ENCODE measurements at regions not wholly inside any gene's neighbourhood (a gene's known extent, or its start where the extent isn't known, plus 50 kb on each side); places are given as distances from the start of the nearest gene placed in this dataset.

DNA sequence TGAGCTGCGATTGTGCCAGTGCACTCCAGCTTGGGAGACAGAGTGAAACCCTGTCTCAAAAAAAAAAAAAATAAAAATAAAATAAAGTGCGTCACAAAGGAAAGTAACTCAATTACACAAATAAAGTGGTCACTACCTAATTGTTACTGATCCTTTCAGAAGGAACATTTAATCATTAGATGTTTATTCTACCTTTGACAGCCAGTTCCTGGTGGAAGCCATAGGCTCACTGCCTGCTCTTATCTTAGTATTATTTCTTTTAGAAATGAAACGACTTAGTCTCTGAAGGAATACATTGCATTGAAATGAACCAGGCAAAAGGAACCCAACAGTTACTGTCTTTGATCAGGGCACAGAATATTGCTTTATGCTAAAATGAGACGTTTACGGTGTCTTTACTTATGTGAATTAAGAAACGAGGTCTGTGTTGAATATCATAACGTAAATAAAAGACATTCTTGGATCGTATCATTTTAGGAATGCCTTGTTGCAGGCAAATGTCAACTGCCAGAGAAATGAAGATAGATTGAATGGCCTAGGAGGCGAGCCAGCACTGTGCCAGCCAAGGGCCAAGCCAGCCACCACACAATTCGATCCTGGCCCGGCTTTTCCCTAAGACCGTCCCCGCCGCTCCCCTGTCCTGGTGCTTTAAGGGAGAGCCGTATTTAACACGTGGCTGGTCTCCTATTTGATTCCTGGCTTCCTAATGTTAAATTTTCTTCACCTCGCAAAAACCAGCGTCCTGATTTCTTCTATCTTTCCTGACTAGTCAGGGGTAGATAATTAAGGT is 136.7 kb upstream of the GMDS start:
- Histone ChIP-seq H3K27ac (no peak overlapping the region), H3K36me3 (ENCODE audit: insufficient read depth in 1 of 2, low read depth in 1 of 2) (no peaks in the 10 kb centered on the region), H3K4me1 (peaks cover 5% of the 10 kb centered on the region), H3K4me3 (peak overlapping the region; percentile 5), H3K27me3 (ENCODE audit: insufficient read depth in 3 of 3, low read length in 2 of 3) (no peaks in the 10 kb centered on the region), H3K9me3 (no peaks in the 10 kb centered on the region)
- intact Hi-C loops (cut with DNase I) = no loop called here
- TF ChIP-seq, protein P1, sequence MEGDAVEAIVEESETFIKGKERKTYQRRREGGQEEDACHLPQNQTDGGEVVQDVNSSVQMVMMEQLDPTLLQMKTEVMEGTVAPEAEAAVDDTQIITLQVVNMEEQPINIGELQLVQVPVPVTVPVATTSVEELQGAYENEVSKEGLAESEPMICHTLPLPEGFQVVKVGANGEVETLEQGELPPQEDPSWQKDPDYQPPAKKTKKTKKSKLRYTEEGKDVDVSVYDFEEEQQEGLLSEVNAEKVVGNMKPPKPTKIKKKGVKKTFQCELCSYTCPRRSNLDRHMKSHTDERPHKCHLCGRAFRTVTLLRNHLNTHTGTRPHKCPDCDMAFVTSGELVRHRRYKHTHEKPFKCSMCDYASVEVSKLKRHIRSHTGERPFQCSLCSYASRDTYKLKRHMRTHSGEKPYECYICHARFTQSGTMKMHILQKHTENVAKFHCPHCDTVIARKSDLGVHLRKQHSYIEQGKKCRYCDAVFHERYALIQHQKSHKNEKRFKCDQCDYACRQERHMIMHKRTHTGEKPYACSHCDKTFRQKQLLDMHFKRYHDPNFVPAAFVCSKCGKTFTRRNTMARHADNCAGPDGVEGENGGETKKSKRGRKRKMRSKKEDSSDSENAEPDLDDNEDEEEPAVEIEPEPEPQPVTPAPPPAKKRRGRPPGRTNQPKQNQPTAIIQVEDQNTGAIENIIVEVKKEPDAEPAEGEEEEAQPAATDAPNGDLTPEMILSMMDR (IDR thresholded peaks at IDR 0.05) = no peak
- ATAC-seq (peak; percentile 59 to 76 (median 64)), DNase-seq (no peak)
- 36 to 50% (median 37%) methylated on average over 18 of the region's 18 CpGs for whole genome bisulfite sequencing, 3 donors

DNA sequence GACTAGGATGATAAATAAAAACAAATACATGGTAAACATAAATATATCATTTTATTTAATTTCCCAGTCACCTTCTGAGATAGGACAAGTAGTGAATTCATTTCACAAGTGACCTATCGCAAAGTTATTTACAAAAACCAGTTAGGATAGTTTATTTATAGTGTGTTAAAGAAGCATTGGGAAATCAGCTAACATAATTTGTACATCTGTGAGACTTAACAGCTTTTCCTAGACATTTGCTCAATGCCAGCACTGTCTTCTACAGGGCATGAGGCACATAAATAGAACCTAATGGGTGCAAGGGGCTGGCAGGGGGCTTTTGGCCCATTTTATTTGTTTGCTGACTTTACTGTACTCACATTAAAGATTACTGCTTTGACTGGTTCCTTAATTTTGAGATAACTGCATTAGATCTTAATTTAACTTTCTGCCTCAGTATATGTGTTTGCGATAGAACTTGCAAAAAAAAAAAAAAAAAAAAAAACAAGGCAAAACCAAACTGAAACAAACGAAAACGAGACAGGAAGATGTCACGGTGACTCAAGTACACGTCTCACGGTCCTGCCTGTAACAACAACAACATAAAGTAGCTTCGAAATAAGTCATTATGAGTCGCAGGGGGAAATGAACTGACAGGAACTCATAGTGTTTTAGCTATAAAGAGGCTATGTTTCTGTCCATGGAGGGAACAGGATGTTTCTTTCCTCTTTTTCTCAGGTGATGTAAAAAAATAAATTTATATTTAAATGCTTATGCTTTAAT is 133.7 kb upstream of the GMDS start:
- Histone ChIP-seq H3K9me3 (no peaks in the 10 kb centered on the region), H3K4me1 (peaks cover 5% of the 10 kb centered on the region), H3K27ac (no peak overlapping the region), H3K27me3 (ENCODE audit: insufficient read depth in 3 of 3, low read length in 2 of 3) (no peaks in the 10 kb centered on the region), H3K4me3 (no peak overlapping the region), H3K36me3 (ENCODE audit: insufficient read depth in 1 of 2, low read depth in 1 of 2) (no peaks in the 10 kb centered on the region)
- 70 to 78% (median 73%) methylated on average over 9 of the region's 9 CpGs for WGBS, 3 donors
- ATAC-seq (no peak), DNase-seq (no peak)
- intact Hi-C loops (cut with DNase I) = no loop called here
- TF ChIP-seq, protein P1 (IDR thresholded peaks at IDR 0.05) = no peak

DNA sequence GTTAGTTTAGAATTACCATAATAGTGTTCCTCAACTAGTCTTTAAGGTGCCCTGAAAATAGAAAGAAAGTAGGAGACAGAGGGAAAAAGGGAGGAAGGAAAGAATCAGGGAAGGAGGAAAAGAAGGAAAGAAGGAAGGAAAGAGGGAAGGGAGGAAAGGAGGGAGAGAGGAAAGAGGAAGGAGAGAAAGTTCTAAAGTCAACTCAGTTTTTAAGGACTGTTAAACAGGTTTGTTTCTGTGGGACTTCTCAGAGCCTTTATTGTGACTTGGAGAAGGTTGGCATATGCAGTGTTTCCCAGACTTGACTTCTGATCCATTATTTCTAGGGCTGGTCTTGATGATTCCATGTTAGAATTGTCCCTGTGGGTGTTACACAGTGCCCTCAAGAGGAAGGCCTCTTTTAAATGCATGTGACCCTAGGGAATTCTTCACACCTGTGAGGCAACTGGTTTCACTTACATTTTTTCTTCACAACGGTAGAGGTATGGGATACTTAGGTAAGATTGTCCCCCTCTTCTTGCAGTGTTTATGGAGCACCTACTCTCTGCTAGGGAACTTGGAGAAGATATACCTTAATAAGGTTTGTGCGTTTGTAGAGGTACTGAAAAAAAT is 132.7 kb upstream of the GMDS start:
- Histone ChIP-seq H3K9me3 (no peaks in the 10 kb centered on the region), H3K27me3 (ENCODE audit: insufficient read depth in 3 of 3, low read length in 2 of 3) (no peaks in the 10 kb centered on the region), H3K36me3 (ENCODE audit: insufficient read depth in 1 of 2, low read depth in 1 of 2) (no peaks in the 10 kb centered on the region), H3K4me1 (peaks cover 5% of the 10 kb centered on the region), H3K27ac (no peak overlapping the region), H3K4me3 (no peak overlapping the region)
- intact Hi-C loops (cut with DNase I) = no loop called here
- no peak for ATAC-seq
- WGBS, 3 donors = 54 to 57% (median 55%) methylated on average over 2 of the region's 2 CpGs
- no peak for DNase-seq
- TF ChIP-seq, protein P1 (IDR thresholded peaks at IDR 0.05) = no peak

DNA sequence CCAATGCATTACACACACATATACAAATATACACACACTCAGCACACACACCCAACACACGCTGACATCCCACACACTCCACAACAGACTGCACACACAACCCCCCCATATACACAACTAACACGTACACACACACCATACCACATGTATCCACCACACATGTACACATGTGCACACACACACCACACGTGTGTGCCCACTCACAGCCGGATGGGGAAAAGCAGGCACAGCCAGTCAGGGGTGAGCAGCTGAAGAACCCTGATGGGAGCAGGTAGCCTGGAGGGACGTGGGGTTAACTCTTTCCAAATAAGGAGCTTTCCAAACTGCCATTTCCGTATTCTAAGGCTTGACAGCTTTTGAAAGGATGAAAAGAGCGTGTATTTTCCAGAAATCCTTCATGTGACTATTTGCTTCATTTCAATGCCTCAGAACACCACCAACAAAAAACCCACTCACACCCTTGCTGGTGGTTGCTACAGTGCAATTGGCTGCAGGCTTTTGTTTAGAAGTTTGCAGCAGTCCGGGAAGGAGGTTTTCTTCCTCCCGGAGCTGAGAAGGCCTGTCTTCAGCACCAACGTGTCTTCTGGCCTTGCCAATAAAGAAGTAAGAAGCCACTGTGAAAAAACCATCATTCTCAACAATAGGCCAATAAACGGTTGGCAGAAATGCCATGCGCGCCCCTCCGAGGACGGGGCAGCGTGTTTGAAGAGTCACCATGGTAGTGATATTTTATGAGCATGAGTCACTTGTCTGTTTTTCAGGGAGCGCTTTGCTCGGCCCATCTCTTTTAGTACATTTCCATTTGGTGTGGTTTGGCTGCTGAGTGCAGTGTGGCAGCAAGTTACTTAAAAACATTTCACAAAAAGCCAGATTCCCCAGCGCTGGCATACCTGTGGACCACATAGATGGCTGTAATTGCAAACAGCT is 131.3 kb upstream of the GMDS start:
- WGBS, 3 donors = 83 to 87% (median 87%) methylated on average over 19 of the region's 19 CpGs
- H3K4me1 ChIP-seq = no peaks in the 10 kb centered on the region
- no peaks in the 10 kb centered on the region for H3K36me3 ChIP-seq (ENCODE audit: insufficient read depth in 1 of 2, low read depth in 1 of 2)
- no peak overlapping the region for H3K4me3 ChIP-seq
- ATAC-seq (no peak), DNase-seq (no peak)
- H3K27ac ChIP-seq = no peak overlapping the region
- TF ChIP-seq, protein P1 (IDR thresholded peaks at IDR 0.05) = no peak
- intact Hi-C loops (cut with DNase I) = no loop called here
- no peaks in the 10 kb centered on the region for H3K27me3 ChIP-seq (ENCODE audit: insufficient read depth in 3 of 3, low read length in 2 of 3)
- no peaks in the 10 kb centered on the region for H3K9me3 ChIP-seq

All from psoas muscle (tissue), 7 donors.